M059J (cell line): ENCODE measurements at regions not wholly inside any gene's neighbourhood (a gene's known extent, or its start where the extent isn't known, plus 50 kb on each side); places are given as distances from the start of the nearest gene placed in this dataset.
A peak's percentile ranks its signal among the peaks of the same experiment; 100 is the strongest.

Source experiments
- DNase-seq: peaks from one replicate; pipeline ENCODE4 v3.0.0-alpha.2; 2012; ENCODE audit warnings: low read depth

DNA sequence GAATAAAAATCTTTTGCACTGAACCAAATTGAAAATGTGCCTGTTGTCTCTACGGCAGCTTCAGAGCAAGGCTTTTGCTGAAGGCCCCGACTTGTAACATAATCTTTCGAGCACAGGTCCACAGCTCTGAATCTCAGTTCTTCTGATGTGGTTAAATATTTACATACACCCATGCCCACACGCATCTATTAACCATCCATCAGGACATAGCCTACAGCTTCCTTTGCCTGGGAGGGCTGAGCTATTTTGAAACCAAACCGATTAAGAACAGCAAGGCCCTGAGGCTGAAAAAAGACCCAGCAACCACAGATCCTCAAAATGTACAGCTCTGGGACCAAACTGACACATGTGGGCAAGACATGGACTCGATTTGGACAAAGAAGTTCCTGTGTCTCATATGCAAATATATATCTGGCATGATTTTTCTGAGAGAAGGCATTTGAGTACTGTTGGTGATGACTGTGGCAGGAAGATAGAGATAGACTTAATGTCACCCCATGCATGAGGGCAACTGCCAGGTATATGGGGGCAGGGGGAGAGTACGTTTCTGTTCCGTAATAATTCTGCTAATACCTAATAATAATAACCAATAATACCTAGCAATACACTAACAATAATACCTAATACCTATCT is 322.7 kb upstream of the PLET1 start:
- DNase-seq: no peak

GRCh38 chr11:112584672-112585071 is 324.0 kb upstream of the PLET1 start:
- DNase-seq: no peak

DNA sequence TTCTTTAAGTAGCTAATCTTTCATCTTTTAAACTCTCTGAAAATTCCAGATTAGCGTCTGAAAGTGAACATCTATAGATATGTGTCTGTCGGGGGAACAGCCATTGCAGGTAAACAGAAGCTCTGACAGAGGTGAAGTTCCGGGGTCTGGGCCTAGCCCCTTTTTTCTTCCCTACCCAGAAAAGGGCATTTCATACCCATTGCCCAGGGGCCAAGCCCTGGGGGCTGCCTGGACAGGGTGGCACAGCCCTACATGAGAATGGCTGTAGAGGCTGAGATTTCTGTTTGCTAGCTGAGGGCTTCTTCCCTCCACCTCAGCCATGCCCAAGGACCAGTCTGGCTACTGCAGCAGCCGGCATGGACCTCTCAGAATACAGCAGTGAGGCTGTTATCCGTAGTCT is 327.0 kb upstream of the PLET1 start:
- DNase-seq: no peak

DNA sequence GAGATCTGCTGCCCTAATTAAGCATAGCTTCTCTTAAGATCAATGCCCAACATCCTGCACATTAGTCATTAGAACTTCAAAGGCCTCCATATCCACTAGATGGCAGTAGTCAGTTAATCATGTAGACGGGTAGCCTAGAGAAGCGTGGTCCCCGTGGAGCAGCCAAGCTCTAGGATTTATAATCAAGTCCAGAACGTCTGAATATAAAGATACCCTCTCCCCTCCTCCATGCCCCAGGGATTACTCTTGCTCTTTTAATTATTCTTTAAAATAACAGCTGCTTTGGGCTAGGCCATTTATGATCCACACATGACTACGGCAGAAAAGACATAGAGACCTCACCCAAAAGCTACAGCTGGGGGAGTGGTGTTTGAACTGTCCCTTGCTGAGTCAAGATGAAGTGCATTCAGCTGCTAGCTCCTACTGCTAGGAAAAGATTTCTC is 327.6 kb upstream of the PLET1 start:
- peak; percentile 81 for DNase-seq

GRCh38 chr11:112589155-112589554 is 328.5 kb upstream of the PLET1 start:
- no peak for DNase-seq

DNA sequence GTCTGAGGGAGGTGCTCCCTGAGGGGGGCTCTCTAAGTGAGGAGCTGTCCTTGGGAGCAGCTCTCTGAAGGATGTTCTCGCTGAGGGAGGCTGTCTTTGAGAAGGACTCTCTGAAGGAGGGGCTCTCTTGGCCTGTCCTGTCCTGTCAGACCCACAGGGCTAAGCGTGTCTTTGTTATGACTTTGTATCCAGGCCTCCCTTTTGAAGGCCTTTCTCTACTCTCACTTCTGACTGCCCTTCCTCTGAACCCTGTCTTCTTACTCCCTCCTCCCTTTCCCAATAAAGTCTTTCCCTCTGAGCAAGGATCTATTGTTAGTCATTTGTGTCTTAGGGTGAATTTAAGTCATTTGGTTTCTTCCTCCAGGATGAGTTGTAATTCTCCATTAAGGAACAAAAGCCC is 330.1 kb upstream of the PLET1 start:
- peak; percentile 29 for DNase-seq

DNA sequence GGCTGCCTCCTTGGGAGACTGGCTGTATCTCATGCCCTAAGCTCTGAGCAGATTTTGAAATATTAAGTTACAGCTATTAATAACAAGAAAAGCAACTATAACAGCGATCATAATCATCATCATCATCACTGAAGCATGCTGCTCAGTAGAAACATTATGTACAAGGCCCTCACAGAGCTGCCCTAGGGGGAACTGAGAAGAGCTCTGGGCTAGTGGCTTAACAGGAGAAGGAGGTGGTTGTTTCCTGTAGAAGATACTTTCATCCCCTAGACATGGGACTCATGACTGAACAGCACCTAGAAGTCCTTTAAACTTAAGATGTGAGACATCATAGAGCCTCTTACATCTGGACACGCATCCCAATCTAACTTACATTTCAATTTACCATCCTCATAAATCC is 332.8 kb upstream of the PLET1 start:
- DNase-seq: no peak

DNA sequence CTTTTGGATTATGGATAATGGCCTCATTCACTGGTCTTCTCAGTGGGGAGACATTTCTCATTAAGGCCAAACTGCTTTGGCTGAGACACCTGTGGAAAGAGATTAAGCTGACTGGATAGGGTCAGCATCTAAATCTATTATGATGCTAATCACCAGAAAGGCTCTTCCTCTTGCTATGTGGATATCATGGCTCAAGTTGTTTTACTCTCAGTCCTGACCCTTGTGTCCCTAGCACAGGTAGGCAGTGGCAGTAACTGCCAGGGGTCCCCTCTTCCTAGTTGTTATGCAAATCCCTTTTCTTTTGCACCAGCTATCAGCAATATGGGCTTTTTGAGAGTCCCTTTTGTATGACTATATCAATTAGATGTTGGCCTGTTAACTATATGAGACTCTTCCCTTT is 335.7 kb upstream of the PLET1 start:
- no peak for DNase-seq

DNA sequence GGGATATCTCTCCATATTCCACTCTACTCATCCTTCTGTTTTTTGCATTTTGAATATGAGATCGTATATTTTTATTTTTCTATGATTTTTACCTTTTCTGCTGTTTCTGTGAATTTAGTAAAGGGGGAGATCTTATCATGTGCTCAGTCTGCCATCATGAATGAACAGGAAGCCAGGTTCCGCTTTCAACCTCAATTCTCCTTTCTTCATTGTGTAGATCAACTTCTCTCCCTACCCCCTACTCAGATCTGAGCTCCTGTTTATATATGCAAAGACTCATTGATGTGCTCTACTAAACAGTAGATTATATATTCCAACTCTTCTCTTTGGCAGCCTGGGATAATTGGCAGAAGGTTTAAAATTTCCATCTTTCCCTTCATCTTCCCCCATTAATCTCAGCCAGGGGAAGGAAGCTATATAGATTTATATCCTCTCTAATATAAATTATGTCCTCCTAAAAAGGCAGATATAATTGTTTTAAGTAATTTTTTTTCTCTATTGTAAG is 336.7 kb upstream of the PLET1 start:
- no peak for DNase-seq

DNA sequence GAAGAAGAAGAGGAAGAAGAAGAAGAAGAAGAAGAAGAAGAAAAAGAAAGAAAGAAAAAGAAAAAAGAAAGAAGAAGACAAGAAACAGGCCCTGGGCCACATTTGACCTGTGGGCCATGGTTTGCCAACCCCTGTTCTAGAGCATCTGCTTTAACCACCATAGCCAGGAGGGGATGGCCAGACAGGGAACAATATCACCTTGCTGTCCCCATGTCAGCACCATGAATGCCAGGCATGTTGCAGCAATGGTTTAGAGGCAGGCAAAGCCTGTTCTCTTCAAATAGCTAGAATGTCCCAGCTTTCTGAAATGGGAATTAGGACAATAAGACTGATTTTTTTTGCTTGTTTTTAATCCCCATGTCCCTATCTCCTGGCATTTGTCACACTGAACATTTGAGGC is 338.6 kb upstream of the PLET1 start:
- no peak for DNase-seq

- no peak for DNase-seq
Observed at GRCh38 chr11:112599856-112600533, 339.3 kb upstream of the PLET1 start.

DNA sequence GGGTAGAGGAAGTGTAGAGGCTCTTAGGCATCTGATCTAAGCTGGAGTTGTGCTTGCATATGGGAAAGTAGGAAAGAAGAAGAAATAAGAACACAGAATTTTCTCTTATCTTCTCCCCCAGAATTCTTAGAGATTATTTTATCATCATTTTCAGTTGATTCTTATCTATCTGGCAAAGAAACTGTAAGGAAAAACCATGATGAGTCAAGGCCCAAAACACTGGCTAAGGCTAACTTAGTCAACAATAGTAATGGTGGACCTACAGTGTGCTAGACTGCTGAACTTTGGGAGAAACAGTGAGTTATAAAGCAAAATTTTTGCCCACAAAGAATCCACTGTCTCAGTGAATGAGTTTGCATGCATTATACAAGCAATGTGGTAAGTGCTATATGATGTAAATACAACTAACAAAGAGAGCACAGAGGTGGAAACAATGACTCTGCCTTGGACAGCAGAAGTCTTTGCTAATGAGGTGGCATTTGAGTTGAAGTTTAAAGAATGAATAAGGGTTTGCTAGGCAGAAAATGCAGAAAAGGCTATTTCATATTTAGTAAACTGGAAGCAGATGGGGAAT is 344.5 kb upstream of the PLET1 start:
- DNase-seq: peak; percentile 32

- DNase-seq: no peak
Observed at GRCh38 chr11:112606656-112607055, 346.0 kb upstream of the PLET1 start.

DNA sequence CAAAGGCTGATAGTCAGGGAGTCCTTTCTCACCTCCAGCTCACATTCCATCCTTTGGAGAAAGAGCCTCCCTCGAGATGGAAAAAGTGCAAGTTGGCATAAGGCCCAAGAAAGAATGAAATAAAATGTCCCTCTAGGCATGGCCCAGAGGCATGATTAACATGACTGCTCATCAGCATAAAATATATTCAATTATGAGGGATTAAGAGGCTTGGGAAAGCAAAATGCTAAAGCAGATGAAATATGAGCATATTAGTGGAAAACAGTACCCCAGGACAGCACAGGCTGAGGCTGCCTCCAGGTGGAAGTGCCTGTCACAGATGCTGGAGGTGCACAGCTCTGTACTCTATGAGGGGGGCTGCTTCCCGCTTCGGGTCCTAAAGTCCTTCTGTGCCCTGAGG is 347.8 kb upstream of the PLET1 start:
- DNase-seq: no peak

- DNase-seq: peak; percentile 16
Observed at GRCh38 chr11:112610494-112610893, 349.8 kb upstream of the PLET1 start.

DNA sequence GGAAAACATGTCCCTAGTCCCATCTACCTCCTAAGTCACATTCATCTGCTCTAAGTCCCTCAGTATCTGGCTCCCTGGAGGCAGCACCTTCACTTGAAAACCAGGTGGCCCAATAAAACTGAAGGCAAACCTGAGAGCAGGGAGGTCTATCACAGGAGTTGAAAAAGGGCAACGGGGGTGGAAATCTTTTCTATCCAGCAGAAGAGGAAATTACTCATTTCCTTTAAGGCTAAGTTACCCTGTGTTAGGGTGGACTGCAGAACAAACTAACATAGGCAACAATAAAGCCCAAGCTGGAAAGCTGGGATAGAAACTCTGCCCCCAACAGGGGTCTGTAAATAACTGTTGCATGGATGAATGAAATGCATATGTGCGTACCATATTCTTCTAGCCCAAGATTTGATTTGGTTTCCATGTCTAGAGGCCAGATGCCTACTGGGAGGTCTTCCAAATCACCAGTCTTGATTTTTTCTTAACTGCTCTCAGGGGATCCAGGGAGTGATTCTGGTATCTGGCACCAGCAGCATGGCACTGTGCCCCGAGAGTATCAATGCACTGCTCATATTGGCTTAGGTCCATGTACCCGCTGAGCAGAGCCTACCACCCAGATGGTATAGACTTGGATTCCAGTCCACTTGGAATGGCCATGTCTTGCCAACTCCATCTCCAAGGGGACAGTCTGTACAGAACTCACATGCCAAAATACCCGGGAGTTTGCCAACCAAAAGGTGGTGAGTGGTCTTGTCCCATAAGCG is 350.0 kb upstream of the NCAM1 start:
- peak; percentile 54 for DNase-seq

DNA sequence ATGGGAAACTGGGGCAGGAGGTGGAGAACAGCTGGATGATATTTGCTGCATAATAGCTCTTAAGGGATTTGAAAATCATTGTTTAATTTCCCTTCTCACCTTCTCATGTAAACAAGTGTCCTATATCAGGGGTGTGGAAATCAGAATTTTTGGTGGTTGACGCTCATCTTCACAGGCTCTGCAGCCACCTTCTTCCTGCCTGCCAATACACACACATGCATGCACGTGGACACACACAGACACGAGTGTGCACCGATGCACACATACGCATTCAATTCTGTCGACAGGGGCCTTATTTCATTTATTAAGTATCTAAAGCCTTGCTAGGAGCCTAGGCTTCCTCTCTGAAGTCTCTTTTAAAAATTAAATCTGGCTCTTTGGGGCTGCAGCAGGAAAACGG is 349.4 kb upstream of the NCAM1 start:
- DNase-seq: no peak

DNA sequence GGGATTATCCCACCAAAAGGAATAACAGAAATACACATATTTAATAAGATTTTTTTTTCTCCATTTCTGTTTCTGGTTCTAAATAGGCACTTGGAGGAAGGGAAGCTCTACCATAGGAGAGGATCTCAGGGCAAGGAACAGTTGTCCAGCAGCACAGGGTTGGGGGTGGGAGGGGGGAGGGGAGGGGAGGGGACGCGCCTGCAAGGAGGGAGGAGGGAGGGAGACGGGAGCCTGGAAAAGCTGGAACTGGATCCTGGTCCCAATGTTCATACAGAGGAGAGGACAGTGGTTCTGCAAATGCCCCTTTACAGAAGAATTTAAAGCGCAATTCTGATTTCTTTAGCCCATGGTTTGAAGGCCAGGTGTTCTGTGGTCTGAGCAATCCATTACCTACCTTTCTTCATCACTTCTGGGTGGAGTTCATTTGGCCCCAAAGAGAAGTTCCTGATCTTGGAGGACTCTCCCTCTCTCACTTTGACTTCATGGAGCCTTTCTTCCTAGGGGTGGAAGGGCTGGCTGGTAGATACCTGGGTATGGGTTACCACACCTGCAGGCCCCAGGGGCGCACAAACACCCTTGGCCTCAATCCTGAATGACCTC is 348.9 kb upstream of the NCAM1 start:
- no peak for DNase-seq

- peak; percentile 65 for DNase-seq
Observed at GRCh38 chr11:112613051-112613972, 347.9 kb upstream of the NCAM1 start.

- no peak for DNase-seq
Observed at GRCh38 chr11:112614605-112615004, 346.6 kb upstream of the NCAM1 start.

- DNase-seq: no peak
Observed at GRCh38 chr11:112615238-112615637, 346.0 kb upstream of the NCAM1 start.
